ENCODE measurements at regions not wholly inside any gene's neighbourhood (a gene's known extent, or its start where the extent isn't known, plus 50 kb on each side); places are given as distances from the start of the nearest gene placed in this dataset.

DNA sequence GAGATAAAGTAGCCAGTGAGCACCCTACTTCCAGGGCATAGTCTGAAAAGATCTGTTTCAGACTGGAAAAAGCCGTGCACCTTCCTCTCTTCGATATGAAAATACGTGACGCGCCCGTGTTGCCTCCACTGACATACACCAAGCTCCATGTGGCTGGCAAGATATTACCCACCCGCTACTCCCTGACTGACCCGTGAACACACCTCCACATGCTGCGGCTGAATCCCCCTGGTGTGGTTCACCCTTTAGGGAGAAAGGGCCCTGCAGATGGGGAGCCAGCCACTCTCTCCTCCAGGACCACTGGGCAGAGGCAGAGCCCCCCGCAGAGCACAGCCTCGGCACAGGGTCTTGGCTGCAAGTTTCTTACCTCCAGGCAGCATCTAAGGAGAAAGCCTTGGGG is 245.0 kb downstream of the BRD1 start:
- TF ChIP-seq, protein P1, sequence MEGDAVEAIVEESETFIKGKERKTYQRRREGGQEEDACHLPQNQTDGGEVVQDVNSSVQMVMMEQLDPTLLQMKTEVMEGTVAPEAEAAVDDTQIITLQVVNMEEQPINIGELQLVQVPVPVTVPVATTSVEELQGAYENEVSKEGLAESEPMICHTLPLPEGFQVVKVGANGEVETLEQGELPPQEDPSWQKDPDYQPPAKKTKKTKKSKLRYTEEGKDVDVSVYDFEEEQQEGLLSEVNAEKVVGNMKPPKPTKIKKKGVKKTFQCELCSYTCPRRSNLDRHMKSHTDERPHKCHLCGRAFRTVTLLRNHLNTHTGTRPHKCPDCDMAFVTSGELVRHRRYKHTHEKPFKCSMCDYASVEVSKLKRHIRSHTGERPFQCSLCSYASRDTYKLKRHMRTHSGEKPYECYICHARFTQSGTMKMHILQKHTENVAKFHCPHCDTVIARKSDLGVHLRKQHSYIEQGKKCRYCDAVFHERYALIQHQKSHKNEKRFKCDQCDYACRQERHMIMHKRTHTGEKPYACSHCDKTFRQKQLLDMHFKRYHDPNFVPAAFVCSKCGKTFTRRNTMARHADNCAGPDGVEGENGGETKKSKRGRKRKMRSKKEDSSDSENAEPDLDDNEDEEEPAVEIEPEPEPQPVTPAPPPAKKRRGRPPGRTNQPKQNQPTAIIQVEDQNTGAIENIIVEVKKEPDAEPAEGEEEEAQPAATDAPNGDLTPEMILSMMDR (IDR thresholded peaks at IDR 0.05), result no peak
- no peak for TF ChIP-seq EP300 (IDR thresholded peaks at IDR 0.05)
- no peak for TF ChIP-seq POLR2A (IDR thresholded peaks at IDR 0.05)

Data from tibial nerve (tissue), 4 donors.